ENCODE measurements at regions not wholly inside any gene's neighbourhood (a gene's known extent, or its start where the extent isn't known, plus 50 kb on each side); places are given as distances from the start of the nearest gene placed in this dataset.
"Not testable (repeated sequence)": the region's sequence is repeated elsewhere in the genome, so short reads cannot be mapped to it uniquely, and the experiment has no call there.

DNA sequence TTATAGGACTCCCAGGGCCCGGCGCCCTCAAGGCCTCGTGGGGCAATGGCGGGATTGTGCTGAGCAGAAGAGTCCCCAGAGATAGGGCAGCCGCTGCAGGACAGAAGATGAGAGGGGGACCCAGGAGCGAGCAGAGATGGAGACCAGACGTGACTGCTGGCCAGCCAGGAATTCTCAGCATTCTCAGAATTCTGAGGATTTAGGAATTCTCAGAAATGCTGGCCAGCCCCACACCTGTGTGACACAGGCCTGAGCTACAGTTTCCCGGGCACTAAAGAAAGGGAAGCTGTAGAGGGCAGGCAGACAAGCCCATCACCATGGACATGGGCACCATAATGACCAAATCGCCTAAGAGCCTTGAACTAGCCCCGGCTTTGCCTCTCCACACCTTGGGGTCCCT is 186.2 kb upstream of the CDH4 start:
- no peak overlapping the region for H3K27ac Mint-ChIP-seq
- no peaks in the 10 kb centered on the region for H3K36me3 Mint-ChIP-seq

DNA sequence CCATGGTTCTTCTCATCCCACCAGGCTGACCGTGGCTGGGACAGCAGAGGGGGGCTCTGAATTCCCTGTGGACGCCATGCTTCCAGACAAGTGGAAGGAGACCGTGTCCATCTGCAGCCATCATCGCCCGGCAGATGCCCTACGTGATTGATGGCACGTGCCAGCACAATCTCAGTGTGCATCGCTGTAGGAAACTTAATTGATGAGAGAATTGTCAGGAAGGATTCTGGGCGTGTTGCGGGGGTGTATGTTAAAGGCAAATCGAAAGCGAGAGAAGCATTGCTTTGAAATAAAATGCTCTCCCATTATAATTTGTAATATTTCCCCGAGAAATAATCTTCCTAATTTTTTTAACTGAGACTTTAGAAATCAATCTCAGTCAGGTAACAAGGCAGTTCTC is 185.5 kb upstream of the CDH4 start:
- Mint-ChIP-seq H3K9me3 (peaks cover 6 to 13% of the 10 kb centered on the region in 2 donors), H3K36me3 (no peaks in the 10 kb centered on the region), H3K4me1 (no peaks in the 10 kb centered on the region), H3K4me3 (no peak overlapping the region), H3K27ac (no peak overlapping the region), H3K27me3 (no peaks in the 10 kb centered on the region)
- ATAC-seq (replicated peaks), result no peak
- DNase-seq, result no peak

More for the DNA sequence above, 186.2 kb upstream of the CDH4 start:
- Mint-ChIP-seq H3K4me1 (no peaks in the 10 kb centered on the region), H3K9me3 (peaks cover 8 to 11% of the 10 kb centered on the region in 2 donors), H3K4me3 (no peak overlapping the region), H3K27me3 (no peaks in the 10 kb centered on the region)
- ATAC-seq (replicated peaks), result no peak
- DNase-seq, result no peak

DNA sequence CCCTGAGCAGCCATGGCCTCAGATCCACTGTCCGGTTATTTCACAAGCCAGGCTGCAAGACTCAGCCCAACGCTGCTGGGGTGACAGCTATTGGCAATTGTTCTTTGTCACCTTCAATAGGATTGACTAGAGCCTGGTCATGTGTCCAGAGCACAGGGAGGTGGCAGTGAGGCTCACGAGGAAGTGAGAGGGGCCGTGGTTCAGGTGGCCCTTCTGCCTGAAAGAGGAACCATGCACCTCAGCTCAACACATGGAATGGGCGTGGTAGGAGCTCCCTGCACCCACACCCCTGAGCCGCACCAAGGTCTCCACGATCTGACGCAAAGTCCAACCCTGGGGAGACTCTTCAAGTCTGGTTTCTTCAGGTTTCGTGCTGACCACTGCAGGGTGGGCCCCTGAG is 184.8 kb upstream of the CDH4 start:
- H3K9me3 Mint-ChIP-seq, result peaks cover 6 to 16% of the 10 kb centered on the region in 2 donors
- no peaks in the 10 kb centered on the region for H3K4me1 Mint-ChIP-seq
- no peaks in the 10 kb centered on the region for H3K36me3 Mint-ChIP-seq
- no peaks in the 10 kb centered on the region for H3K27me3 Mint-ChIP-seq
- H3K27ac Mint-ChIP-seq, result no peak overlapping the region
- DNase-seq (no peak), ATAC-seq (replicated peaks) (peak; percentile 33 to 55)
- no peak overlapping the region for H3K4me3 Mint-ChIP-seq

DNA sequence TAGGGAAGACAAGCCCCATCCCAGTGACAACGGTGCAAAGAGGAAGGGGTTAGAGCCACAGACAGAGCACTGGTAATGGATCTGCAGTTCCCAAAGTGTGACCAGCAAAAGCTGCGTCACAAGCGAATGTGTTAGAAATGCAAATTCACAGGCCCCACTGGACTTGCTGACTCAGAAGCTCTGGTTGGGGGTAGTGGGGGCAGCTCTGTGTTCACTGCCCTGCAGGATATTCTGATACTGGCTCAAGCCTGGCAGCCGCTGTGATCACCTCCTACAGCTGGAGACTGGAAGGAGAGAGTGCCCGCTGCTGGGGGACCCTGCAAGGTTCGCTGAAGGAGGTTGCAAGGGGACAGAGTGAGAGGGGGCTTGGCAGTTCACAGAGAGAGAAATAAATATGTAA is 179.7 kb upstream of the CDH4 start:
- no peaks in the 10 kb centered on the region for H3K36me3 Mint-ChIP-seq
- peaks cover 3 to 12% of the 10 kb centered on the region in 2 donors for H3K9me3 Mint-ChIP-seq
- no peaks in the 10 kb centered on the region for H3K4me1 Mint-ChIP-seq
- no peak for DNase-seq
- H3K4me3 Mint-ChIP-seq, result no peak overlapping the region
- H3K27ac Mint-ChIP-seq, result no peak overlapping the region
- no peak for ATAC-seq (replicated peaks)
- no peaks in the 10 kb centered on the region for H3K27me3 Mint-ChIP-seq

DNA sequence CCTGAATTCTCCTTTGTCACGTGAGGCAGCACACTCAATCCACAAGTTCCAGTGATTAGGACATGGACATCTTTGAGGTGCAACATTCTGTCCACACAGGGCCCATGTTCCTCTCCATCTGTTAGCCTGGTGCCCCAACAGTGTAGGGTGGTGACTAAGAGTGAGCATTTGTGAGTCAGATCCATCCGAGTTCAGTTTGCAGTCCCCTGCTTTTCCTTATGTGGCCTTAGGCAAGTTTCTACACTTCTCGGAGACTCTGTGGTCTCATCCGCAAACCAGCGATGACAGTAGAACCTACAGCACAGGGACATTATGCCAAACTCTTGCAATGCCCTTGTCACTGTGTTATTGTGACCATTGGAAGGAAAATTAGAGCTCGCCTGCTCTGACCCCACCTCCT is 178.7 kb upstream of the CDH4 start:
- no peak overlapping the region for H3K27ac Mint-ChIP-seq
- DNase-seq (no peak), ATAC-seq (replicated peaks) (no peak)
- H3K36me3 Mint-ChIP-seq, result no peaks in the 10 kb centered on the region
- H3K4me3 Mint-ChIP-seq, result no peak overlapping the region
- no peaks in the 10 kb centered on the region for H3K27me3 Mint-ChIP-seq
- H3K4me1 Mint-ChIP-seq, result no peaks in the 10 kb centered on the region
- H3K9me3 Mint-ChIP-seq, result peaks cover 3 to 12% of the 10 kb centered on the region in 2 donors

DNA sequence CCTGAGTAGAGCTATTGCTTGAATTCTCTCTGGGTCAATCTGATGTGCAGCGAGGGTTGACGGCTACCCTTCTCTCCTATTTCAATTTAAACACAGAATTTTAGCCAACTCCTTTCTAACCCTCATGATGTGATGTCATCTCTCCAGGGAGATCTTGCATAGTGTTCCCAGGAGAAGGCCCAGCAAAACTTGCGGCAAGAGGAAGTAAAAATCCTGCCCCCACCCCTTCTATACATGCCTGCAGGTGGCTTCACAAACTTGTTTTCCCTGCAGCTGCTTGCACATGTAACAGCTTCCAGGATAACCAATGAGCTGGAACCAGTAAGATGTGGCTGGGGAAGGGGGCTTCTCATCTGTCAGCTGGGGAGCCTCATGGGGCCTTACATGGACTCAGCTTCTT is 169.3 kb upstream of the CDH4 start:
- no peak overlapping the region for H3K4me3 Mint-ChIP-seq
- H3K9me3 Mint-ChIP-seq, result peaks cover 7 to 8% of the 10 kb centered on the region in 2 donors
- DNase-seq, result no peak
- no peaks in the 10 kb centered on the region for H3K36me3 Mint-ChIP-seq
- H3K27ac Mint-ChIP-seq, result no peak overlapping the region
- ATAC-seq (replicated peaks), result no peak
- no peaks in the 10 kb centered on the region for H3K4me1 Mint-ChIP-seq
- peaks cover 0 to 5% of the 10 kb centered on the region in 2 donors for H3K27me3 Mint-ChIP-seq

DNA sequence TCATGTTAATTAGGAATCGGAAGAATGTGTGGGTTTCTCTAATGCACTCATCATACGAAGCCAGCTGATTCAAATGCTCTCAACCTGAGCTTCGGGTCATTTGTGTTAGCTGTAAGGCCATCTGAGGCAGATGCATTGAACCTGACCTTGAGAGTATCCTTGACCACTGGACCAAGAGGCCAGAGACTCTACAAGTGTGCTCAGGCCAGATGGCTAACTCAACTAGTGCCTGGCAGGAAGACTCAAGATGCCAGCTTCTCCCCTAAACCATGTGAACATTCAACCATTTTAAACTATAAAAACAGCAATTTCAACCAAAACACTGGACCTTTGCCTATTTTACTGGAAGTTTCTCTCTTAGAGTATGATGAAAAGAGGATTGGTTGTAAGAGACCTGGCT is 168.6 kb upstream of the CDH4 start:
- no peaks in the 10 kb centered on the region for H3K36me3 Mint-ChIP-seq
- DNase-seq (no peak), ATAC-seq (replicated peaks) (no peak)
- H3K27me3 Mint-ChIP-seq, result peaks cover 0 to 5% of the 10 kb centered on the region in 2 donors
- peaks cover 7 to 8% of the 10 kb centered on the region in 2 donors for H3K9me3 Mint-ChIP-seq
- H3K4me3 Mint-ChIP-seq, result no peak overlapping the region
- H3K4me1 Mint-ChIP-seq, result no peaks in the 10 kb centered on the region
- no peak overlapping the region for H3K27ac Mint-ChIP-seq

DNA sequence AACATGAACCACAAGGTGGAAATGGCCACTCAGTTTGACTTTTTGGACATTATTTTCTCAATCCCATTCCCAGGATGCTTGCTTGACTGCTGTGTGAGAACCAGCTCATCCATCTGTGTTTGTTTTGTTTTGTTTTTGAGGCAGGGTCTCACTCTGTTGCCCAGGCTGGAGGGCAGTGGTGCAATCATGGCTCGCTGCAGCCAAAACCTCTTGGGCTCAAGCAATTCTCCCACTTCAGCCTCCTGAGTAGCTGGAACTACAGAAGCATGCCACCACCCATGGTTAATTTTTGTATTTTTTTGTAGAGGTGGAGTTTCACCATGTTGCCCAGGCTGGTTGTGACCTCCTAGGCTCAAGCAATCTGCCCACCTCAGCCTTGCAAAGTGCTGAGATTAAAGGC is 166.0 kb upstream of the CDH4 start:
- Mint-ChIP-seq H3K27ac (no peak overlapping the region), H3K27me3 (peaks cover 0 to 5% of the 10 kb centered on the region in 2 donors), H3K9me3 (peaks cover 10 to 12% of the 10 kb centered on the region in 2 donors), H3K36me3 (no peaks in the 10 kb centered on the region), H3K4me3 (no peak overlapping the region), H3K4me1 (no peaks in the 10 kb centered on the region)
- no peak for DNase-seq
- no peak for ATAC-seq (replicated peaks)

DNA sequence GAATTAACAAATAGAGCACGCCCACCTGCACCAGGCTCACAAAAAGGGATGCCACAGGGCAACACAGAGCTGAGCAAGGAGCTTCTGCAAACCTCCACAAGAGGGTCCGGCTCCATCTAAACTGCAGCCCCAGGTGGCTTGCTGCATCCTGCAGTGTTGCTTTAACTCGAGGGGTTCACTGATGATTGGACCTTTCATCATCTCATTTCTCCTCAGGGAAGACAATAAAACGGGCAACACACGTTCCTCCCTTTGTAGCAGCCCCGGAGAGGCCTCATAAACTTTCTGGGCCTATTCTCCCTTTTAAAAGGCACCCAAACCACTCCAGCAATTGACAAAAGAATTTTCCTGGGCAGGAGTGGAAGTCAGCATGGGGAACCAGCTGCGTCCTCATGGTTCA is 161.5 kb upstream of the CDH4 start:
- DNase-seq, result no peak
- no peak overlapping the region for H3K27ac Mint-ChIP-seq
- H3K9me3 Mint-ChIP-seq, result peaks cover 23 to 28% of the 10 kb centered on the region in 2 donors
- no peaks in the 10 kb centered on the region for H3K27me3 Mint-ChIP-seq
- ATAC-seq (replicated peaks), result no peak
- H3K36me3 Mint-ChIP-seq, result no peaks in the 10 kb centered on the region
- no peaks in the 10 kb centered on the region for H3K4me1 Mint-ChIP-seq
- H3K4me3 Mint-ChIP-seq, result no peak overlapping the region

DNA sequence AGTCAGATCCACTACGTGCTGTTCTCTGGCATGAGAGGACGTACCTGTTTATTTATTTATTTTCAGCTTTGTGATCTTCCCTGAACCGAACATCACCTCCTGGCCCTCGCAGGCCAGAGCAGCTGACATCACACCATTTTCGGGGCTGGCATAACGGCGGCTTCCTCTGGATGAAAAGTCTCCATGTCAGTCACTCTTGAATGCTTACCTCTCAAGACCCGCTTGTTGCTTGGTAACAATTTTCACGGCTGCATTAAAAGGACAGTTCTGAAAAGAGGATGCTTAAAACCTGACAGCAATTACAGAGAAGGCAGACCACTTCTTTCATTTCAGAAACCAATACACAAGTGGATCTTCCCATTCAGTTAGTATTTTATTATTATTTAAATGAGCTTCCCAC is 159.8 kb upstream of the CDH4 start:
- Mint-ChIP-seq H3K9me3 (peaks cover 28 to 30% of the 10 kb centered on the region in 2 donors), H3K27me3 (no peaks in the 10 kb centered on the region), H3K36me3 (no peaks in the 10 kb centered on the region), H3K4me1 (no peaks in the 10 kb centered on the region), H3K4me3 (no peak overlapping the region), H3K27ac (no peak overlapping the region)
- no peak for ATAC-seq (replicated peaks)
- no peak for DNase-seq

DNA sequence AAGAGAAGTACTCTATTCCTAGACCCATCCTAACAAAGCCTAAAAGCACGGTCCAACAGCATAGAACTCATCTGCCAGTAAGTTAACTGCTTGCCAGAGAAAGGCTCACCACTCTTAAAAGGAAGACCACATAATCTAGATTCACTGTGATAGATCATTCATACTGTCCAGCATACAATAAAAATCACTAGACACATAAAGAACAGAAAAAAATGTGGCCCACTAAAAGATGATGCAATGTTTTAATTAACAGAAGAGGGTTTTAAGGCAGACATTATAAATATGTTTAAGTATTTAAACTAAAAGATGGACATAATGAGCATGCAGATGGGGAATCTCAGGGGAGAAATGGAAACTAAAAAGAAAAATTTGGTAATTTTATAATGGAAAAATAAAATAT is 157.5 kb upstream of the CDH4 start:
- H3K9me3 Mint-ChIP-seq, result peaks cover 27 to 28% of the 10 kb centered on the region in 2 donors
- no peak overlapping the region for H3K4me3 Mint-ChIP-seq
- ATAC-seq (replicated peaks) (no peak), DNase-seq (no peak)
- no peaks in the 10 kb centered on the region for H3K36me3 Mint-ChIP-seq
- no peak overlapping the region for H3K27ac Mint-ChIP-seq
- H3K4me1 Mint-ChIP-seq, result no peaks in the 10 kb centered on the region
- H3K27me3 Mint-ChIP-seq, result no peaks in the 10 kb centered on the region

DNA sequence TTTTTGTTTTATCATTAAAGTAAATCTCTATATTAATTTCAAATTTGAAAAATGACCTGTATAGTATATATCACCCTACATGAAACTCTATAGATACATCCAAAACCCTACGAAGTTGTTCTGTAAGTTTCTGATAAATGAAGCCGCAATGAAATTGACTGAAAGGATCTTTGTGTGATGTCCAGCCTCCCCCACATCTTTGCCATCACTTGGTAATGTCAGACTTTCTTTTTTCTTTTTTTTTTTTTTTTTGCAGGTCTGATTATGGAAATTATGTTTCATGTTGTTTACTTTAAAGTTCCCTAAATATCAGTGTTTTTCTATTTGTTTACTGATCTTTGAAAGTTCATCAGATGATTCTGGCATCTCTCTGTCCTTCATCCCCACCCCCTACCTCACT is 155.6 kb upstream of the CDH4 start:
- no peaks in the 10 kb centered on the region for H3K4me1 Mint-ChIP-seq
- peaks cover 0 to 4% of the 10 kb centered on the region in 2 donors for H3K27me3 Mint-ChIP-seq
- DNase-seq, result no peak
- H3K27ac Mint-ChIP-seq, result no peak overlapping the region
- ATAC-seq (replicated peaks), result no peak
- no peaks in the 10 kb centered on the region for H3K36me3 Mint-ChIP-seq
- no peak overlapping the region for H3K4me3 Mint-ChIP-seq
- H3K9me3 Mint-ChIP-seq, result peaks cover 27 to 28% of the 10 kb centered on the region in 2 donors

DNA sequence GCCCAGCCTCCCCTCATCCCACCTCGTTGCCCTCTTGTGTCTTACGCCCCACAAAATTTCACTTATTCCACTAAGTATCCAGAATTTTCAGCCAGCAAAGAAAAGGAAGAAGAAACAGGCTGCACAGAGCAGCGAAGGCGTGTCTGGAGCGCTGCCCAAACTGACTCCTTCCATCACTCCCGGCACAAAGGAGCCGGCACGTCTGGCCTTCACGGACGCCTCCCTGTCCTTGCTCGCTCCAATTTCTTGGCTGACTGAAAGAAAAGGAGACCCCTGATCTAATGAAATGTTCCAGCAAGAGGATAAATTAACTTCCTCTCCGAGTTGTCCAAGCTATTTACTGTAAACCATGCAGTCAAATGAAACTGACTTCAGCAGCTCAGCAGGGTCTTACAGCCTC is 152.3 kb upstream of the CDH4 start:
- peaks cover 0 to 6% of the 10 kb centered on the region in 2 donors for H3K27me3 Mint-ChIP-seq
- H3K9me3 Mint-ChIP-seq, result peaks cover 17 to 19% of the 10 kb centered on the region in 2 donors
- H3K4me1 Mint-ChIP-seq, result no peaks in the 10 kb centered on the region
- no peak for DNase-seq
- no peak overlapping the region for H3K4me3 Mint-ChIP-seq
- ATAC-seq (replicated peaks), result no peak
- no peak overlapping the region for H3K27ac Mint-ChIP-seq
- no peaks in the 10 kb centered on the region for H3K36me3 Mint-ChIP-seq

DNA sequence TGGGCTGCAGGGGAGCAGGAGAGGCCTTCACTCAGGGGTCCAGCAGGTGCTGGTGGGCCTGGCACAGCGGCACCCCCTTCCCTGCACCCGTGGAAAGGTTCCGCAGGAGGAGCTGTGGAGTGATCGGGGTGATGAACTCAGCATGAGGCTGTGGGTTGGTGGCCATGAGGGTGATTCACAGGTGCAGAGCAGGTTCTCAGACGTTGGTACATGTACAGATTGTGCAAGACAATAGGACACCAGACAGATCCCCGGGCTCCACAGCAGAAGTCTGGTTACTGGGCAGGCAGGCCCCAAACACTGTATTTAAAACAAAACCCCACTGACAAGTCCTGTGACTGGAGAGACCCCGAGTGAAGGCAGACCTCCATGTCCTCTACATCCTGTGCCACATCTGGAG is 151.6 kb upstream of the CDH4 start:
- Mint-ChIP-seq H3K9me3 (peaks cover 13 to 15% of the 10 kb centered on the region in 2 donors), H3K27ac (no peak overlapping the region), H3K36me3 (no peaks in the 10 kb centered on the region), H3K4me3 (no peak overlapping the region), H3K4me1 (no peaks in the 10 kb centered on the region), H3K27me3 (peaks cover 3 to 13% of the 10 kb centered on the region in 2 donors)
- DNase-seq, result no peak
- no peak for ATAC-seq (replicated peaks)

DNA sequence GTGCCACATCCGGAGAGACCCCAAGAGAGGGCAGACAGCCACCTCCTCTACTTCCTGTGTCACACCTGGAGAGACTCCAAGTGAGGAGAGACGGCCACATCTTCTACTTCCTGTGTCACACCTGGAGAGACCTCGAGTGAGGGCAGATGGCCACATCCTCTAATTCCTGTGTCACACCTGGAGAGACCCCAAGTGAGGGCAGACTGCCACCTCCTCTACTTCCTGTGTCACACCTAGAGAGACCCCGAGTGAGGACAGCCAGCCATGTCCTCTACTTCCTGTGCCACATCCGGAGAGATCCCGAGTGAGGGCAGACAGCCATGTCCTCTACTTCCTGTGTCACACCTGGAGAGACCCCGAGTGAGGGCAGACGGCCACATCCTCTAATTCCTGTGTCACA is 150.7 kb upstream of the CDH4 start:
- H3K36me3 Mint-ChIP-seq; H3K4me1 Mint-ChIP-seq; ATAC-seq (replicated peaks); H3K4me3 Mint-ChIP-seq; H3K27ac Mint-ChIP-seq; DNase-seq: not testable (repeated sequence)
- Mint-ChIP-seq H3K27me3 (peaks cover 3 to 13% of the 10 kb centered on the region in 2 donors), H3K9me3 (peaks cover 8 to 10% of the 10 kb centered on the region in 2 donors)

DNA sequence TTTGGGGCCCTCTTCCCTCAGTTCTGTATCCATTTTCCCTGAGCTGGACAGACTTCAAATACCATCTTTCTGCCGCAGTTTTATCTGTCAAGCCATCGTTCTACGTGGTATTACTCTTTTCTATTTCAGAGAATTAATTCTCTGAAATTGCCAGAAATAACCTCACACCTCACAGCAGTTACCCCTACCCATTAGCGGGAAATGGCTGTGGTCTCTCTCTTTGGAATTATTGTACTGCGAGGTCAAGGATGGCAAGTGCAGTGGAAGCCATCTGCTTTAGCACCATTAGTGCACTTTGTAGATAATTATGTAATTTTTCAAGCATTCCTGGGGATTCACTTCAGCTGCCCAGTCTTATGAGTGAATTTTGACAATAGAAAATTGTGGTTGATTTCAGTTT is 147.8 kb upstream of the CDH4 start:
- ATAC-seq (replicated peaks) (no peak), DNase-seq (no peak)
- no peak overlapping the region for H3K4me3 Mint-ChIP-seq

More for the DNA sequence above, 147.8 kb upstream of the CDH4 start:
- H3K27ac Mint-ChIP-seq, result no peak overlapping the region
- no peaks in the 10 kb centered on the region for H3K4me1 Mint-ChIP-seq
- H3K9me3 Mint-ChIP-seq, result peaks cover 4 to 8% of the 10 kb centered on the region in 2 donors
- H3K27me3 Mint-ChIP-seq, result peaks cover 3 to 13% of the 10 kb centered on the region in 2 donors
- no peaks in the 10 kb centered on the region for H3K36me3 Mint-ChIP-seq

All from stimulated activated naive B cell treated with anti-CD40 and anti-IgM and Interleukin-4, amounts not matched to agents 10 μg/mL and 1 μg/mL and 100 μg/mL, for 72 hours (primary cell).